GM21723 (cell line): ENCODE measurements at regions not wholly inside any gene's neighbourhood (a gene's known extent, or its start where the extent isn't known, plus 50 kb on each side); places are given as distances from the start of the nearest gene placed in this dataset.
"Not testable (repeated sequence)": the region's sequence is repeated elsewhere in the genome, so short reads cannot be mapped to it uniquely, and the experiment has no call there.

ENCODE experiments used
- ATAC-seq: cut with Tn5 transposase; IDR thresholded peaks from one replicate; pipeline ENCODE4 v1.9.1; 2021; ENCODE audit warnings: mild to moderate bottlenecking, moderate library complexity; ENCODE audit not compliant: unreplicated experiment

DNA sequence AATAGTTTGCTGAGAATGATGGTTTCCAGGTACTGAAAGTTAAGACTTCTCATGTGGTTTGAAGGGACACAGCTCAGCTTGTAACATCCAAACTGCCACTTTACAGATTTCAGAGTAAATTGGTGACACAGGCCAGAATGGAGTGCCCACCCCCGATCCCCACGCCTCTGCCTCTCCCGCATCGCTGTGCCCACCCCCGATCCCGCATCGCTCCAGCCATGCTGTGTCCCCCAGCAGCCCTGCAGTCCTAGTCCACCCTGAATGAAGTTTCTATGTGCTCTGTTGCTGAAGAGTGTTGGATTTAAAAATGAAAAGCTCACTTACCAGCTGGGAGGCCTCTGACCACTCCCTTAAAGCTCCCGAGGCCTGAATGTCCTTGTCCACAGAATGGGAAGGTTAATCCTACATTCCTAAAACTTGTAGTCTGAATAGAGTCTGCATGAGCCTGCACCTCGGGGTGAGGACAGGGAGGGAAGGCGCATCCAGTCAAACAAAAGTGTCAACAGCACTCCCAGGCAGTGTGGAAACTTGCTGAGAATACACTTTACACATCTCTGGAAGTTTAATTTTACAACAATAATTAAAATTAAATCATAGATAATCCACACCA is 176.4 kb upstream of the ID2 start:
- ATAC-seq, result no peak

- ATAC-seq, result no peak
Observed at GRCh38 chr2:8506746-8507145, 175.1 kb upstream of the ID2 start.

- no peak for ATAC-seq
Observed at GRCh38 chr2:8508766-8509165, 173.1 kb upstream of the ID2 start.

DNA sequence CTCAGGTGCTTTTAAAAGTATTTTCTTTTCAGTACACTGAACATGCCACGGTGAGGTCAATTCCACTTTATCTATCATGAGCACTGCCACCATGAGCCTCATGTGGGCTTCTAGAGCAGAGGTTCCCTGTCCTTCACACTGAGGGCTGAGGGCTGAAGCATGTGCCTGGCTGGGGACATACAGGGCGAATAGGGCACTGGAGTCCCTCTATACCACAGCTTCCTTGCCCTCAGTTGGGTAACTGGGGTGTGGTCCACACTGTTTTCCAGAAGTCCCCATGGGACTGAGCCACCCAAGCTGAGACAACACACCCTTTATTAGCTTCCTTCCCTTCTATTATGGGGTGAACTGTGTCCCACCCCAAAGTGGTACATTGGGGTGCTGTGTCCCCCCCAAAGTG is 172.2 kb upstream of the ID2 start:
- ATAC-seq, result no peak

DNA sequence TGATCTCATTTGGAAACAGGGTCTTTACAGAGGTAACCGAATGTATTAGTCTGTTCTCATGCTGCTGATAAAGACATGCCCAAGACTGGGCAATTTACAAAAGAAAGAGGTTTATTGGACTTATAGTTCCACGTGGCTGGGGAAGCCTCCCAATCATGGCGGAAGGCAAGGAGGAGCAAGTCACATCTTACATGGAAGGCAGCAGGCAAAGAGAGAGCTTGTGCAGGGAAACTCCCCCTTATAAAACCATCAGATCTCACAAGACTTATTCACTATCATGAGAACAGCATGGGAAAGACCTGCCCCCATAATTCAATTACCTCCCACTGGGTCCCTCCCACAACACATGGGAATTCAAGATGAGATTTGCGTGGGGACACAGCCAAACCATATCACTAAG is 171.8 kb upstream of the ID2 start:
- ATAC-seq, result not testable (repeated sequence)

DNA sequence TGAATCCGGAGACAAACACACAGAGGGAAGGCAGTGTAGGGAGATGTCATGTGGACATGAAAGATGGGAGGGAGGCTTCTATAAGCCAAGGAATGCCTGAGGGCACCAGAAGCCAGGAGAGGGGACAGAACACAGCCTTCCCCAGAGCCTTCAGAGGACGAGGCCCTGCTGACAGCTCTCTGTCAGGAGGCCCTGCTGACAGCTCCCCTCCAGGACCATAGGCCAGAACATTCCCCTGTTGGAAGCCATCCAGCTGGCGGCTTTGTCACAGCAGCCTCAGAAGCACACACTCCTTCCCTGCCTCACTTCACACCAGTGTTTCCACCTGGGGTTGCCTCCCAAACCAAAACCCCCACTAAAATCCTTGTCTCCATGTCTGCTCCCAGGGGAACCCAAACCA is 171.3 kb upstream of the ID2 start:
- ATAC-seq, result no peak

- no peak for ATAC-seq
Observed at GRCh38 chr2:8511868-8512612, 169.8 kb upstream of the ID2 start.

- ATAC-seq, result no peak
Observed at GRCh38 chr2:8513601-8514273, 168.1 kb upstream of the ID2 start.

DNA sequence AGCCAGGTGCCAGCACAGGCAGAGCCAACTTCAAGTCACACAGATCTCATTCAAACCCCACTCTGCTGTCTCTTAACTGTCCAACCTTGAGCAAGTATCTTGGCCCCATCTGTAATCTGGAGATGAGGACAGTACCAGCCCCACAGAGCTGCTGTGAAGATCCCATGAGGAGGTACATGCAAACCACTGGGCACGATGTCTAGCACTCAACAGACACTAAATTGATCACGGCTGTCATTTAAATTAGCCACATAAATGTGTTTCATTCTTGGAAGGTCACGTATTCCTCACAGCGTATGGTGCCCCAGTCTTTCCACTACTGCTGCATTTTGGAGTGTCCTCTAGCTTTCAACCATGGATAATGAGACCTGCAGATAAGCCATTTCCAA is 167.6 kb upstream of the ID2 start:
- ATAC-seq, result no peak

- ATAC-seq, result peak; percentile 76
Observed at GRCh38 chr2:8514796-8515758, 166.8 kb upstream of the ID2 start.

DNA sequence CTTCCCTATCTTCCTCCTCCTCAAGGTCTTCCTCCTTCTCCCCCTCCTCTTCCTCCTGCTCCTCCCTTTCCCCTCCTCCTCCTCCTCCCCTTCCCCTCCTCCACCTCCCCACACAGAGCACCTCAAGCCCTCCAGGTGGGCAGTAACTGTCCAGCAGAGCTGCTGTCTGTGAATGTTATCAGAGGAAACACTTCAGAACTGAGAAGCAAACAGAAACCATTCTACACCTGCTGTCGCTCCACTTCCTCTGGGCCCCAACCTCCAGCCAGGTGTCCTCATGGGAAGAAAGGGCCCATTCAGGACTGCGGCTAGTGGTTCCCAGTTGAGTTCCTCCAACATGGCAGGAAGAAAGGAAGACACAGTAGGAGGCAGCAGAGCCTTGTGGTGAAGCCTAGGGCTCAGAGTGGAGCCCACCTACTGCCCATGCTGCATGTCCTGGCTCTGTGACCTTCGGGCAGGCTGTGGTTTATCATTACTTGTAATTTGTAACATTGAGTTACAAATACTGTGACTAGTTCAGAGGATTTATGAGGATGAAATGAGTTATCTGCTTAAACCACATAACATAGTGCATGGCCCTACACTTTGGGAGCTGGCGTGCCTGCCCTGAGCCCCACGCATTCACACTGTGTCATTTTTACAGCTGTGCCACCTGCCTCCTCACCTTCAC is 165.9 kb upstream of the ID2 start:
- ATAC-seq, result peak; percentile 43

DNA sequence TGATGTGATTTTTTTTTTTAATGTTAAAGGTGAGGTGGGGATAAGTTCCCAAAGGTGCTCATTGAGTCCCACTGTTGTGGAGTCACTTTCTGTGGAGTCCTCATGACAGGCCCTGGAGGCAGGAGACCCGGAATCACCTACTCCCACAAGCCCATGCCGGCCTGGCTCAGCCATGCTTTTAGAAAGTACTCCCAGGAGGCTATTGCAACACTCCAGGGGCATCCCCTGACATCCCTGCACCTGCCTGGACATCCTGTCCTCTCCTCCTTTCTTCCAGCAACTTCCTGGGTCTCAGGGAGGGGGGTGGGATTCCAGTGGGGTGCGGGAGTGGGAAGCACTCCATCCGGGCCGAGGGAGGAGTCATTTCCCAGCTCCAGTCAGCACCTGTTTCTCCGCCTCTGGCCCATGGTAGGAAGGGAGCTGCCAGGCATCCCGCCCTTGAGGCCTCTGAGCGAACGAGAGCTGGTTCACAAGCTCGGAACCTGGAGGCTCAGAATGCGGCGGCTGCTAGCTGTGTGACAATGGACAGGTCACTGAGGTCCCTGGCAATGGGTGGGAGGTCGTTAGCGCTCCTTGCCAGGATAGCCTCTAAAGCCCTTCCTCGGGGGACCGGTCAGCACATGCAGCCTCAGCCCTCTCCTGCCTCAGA is 163.9 kb upstream of the ID2 start:
- ATAC-seq, result no peak

- ATAC-seq, result no peak
Observed at GRCh38 chr2:8518979-8519668, 162.7 kb upstream of the ID2 start.

- no peak for ATAC-seq
Observed at GRCh38 chr2:8520791-8521344, 161.0 kb upstream of the ID2 start.

DNA sequence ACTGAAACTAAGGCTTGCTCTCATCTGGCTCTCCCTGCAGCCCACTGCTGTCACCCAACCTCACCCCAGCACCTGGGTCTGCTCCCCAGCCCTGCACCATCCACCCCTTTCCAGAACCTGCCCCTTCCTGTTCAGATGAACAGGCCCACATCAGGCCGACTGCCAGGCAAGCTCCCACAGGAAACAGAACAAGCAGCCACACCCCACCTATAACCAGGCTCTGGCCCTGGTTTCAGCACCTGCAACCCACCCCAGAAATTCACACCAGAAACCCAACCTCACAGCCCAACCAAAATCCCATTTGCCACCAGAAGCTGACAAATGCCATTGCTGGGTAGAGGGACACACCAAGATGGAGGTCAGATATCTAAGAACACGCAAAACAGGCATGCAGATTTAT is 159.2 kb upstream of the ID2 start:
- ATAC-seq, result no peak

GRCh38 chr2:8524388-8524787 is 157.5 kb upstream of the ID2 start:
- ATAC-seq, result no peak

- no peak for ATAC-seq
Observed at GRCh38 chr2:8524823-8525222, 157.0 kb upstream of the ID2 start.

GRCh38 chr2:8525236-8525581 is 156.6 kb upstream of the ID2 start:
- ATAC-seq, result no peak
